GM23248 (cell line): ENCODE measurements at regions not wholly inside any gene's neighbourhood (a gene's known extent, or its start where the extent isn't known, plus 50 kb on each side); places are given as distances from the start of the nearest gene placed in this dataset.

Experiments
- EZH2 ChIP-seq: fragments of 200-600 bp; sonication (generic); IDR thresholded peaks from 2 replicates; pipeline ENCODE4 v1.6.1; 2018; ENCODE audit warnings: antibody characterized with exemption, mild to moderate bottlenecking; ENCODE audit not compliant: insufficient read depth, poor library complexity, severe bottlenecking
- EZH2phosphoT487 ChIP-seq: fragments of 200-600 bp; sonication (generic); IDR thresholded peaks from 2 replicates; pipeline ENCODE4 v1.6.1; 2018; ENCODE audit warnings: antibody characterized with exemption, moderate library complexity, mild to moderate bottlenecking, low read depth; ENCODE audit not compliant: insufficient read depth

DNA sequence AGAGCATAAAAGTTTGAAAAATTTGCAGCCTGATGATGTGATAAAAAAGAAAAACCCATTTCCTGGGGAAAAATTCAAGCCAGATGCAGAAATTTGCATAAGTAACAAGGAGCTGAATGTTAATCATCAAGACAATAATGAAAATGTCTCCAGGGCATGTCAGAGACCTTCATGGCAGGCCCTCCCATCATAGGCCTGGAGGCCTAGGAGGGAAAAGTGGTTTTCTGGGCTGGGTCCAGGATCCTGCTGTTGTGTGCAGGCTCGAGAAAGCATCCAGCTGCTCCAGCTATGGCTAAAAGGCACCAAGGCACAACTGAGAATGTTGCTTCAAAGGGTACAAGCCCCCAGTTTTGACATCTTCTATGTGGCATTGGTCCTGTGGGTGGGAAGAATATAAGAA, 1014.0 kb downstream of the SI start:
- no peak for TF ChIP-seq EZH2phosphoT487
- no peak for TF ChIP-seq EZH2
